ENCODE measurements at regions not wholly inside any gene's neighbourhood (a gene's known extent, or its start where the extent isn't known, plus 50 kb on each side); places are given as distances from the start of the nearest gene placed in this dataset.

GRCh38 chr13:79645569-79645968 lies 164.6 kb downstream of the NDFIP2 start:
- TF ChIP-seq CTCF (IDR thresholded peaks at IDR 0.05; ENCODE audit: insufficient read depth, low read length, poor library complexity, severe bottlenecking) (no peak), EZH2phosphoT487 (conservative IDR thresholded peaks at IDR 0.05; ENCODE audit: low read length) (no peak)

Measured in SU-DHL-6 (cell line).